AG09309 (cell line): ENCODE measurements at regions not wholly inside any gene's neighbourhood (a gene's known extent, or its start where the extent isn't known, plus 50 kb on each side); places are given as distances from the start of the nearest gene placed in this dataset.

ENCODE experiments used
- DNase-seq: peaks from one replicate; pipeline ENCODE4 v3.0.0-alpha.2; 2010; ENCODE audit warnings: low read depth
- H3K4me3 ChIP-seq: 2 replicates; pipeline ENCODE4 v1.5.1; 2011; ENCODE audit warnings: mild to moderate bottlenecking, low read depth, low read length, moderate library complexity; ENCODE audit not compliant: control insufficient read depth
- TF ChIP-seq, protein P1 (sequence below): IDR thresholded peaks from 2 replicates; pipeline ENCODE4 v1.5.1; 2011; ENCODE audit warnings: mild to moderate bottlenecking, low read depth, low read length, inconsistent platforms; ENCODE audit not compliant: insufficient read depth, control insufficient read depth; ENCODE audit errors: missing control alignments

DNA sequence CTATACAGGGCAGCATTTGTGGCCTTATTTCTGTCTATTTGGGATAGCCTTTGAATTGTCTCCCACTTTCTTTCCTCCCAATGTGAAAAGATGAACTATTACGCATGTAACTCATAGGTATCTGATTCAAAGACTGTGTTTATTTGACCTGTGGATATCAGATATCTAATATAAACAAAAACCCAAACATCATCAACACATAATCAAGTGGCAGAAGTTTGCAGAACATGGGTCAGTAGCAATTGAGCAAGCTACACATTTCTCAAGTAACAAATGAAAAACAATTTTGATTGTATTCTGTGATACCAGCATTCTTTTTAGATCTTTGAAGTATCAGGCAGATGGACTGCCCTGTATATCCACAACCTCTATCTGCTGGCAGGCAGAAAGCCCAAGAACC lies 490.5 kb upstream of the ADGRL2 start:
- TF ChIP-seq, protein P1, sequence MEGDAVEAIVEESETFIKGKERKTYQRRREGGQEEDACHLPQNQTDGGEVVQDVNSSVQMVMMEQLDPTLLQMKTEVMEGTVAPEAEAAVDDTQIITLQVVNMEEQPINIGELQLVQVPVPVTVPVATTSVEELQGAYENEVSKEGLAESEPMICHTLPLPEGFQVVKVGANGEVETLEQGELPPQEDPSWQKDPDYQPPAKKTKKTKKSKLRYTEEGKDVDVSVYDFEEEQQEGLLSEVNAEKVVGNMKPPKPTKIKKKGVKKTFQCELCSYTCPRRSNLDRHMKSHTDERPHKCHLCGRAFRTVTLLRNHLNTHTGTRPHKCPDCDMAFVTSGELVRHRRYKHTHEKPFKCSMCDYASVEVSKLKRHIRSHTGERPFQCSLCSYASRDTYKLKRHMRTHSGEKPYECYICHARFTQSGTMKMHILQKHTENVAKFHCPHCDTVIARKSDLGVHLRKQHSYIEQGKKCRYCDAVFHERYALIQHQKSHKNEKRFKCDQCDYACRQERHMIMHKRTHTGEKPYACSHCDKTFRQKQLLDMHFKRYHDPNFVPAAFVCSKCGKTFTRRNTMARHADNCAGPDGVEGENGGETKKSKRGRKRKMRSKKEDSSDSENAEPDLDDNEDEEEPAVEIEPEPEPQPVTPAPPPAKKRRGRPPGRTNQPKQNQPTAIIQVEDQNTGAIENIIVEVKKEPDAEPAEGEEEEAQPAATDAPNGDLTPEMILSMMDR, result no peak
- no peak overlapping the region for H3K4me3 ChIP-seq
- DNase-seq, result no peak

DNA sequence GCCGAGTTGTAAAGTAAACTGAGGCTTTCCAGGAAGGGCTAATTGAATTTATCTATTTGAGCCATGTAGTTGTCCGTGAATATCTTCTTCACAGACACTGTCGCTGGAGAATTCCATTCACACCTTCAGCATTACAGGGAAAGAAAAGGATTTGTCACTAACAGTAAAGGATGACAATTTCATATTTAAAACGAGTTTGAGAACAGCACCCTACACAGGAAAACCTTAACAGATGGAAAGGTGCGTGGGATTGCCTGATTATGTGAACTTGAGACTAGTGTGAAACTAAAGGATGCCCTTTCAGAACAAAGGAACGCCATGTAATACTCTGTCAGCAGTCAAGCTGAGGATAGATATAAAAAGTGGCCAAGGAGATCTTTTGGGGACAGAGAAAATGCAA lies 492.5 kb upstream of the ADGRL2 start:
- H3K4me3 ChIP-seq, result no peak overlapping the region
- TF ChIP-seq, protein P1, result no peak
- DNase-seq, result no peak

DNA sequence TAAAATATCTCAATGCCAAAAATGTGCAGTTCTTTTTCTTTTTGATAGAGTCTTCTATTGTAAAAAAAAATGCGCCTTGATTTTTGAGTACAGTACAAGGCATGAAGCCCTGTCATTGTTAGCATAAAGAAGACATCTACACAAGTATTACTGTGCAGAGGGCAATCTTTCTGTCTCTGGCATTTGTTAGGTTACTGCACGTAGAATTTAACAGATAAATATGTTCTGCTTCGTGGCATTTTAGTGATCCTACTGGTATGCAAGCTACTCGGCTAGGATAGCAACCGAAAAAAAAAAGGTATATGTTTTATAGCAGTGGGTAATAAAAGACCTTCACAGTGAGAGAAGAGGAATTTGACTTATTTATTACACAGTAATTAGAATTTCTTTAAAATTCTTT lies 492.9 kb upstream of the ADGRL2 start:
- no peak for DNase-seq
- no peak overlapping the region for H3K4me3 ChIP-seq
- TF ChIP-seq, protein P1, result no peak

DNA sequence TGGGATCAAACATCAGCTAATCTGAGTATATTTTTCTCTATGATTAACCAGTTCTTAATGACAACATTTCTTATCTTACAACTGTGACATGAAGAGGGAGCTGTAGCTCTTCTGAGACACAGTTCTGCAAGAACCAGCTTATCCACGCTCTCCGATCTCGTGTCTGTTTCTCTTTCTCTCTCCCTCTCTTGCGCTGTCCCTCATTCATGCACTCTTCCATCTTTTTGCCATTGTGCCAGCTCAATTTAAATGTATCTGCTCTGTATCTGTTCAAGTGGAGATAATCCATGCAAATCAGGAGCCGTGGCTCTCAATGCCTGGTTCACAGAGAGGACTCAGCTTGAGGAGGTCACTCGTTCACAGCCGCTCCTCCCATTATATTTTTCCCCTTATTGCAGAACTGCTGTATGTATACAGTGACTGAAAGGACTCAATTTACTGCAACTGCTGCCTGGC lies 494.7 kb upstream of the ADGRL2 start:
- peak overlapping the region; percentile 14 for H3K4me3 ChIP-seq
- no peak for DNase-seq
- TF ChIP-seq, protein P1, result no peak

DNA sequence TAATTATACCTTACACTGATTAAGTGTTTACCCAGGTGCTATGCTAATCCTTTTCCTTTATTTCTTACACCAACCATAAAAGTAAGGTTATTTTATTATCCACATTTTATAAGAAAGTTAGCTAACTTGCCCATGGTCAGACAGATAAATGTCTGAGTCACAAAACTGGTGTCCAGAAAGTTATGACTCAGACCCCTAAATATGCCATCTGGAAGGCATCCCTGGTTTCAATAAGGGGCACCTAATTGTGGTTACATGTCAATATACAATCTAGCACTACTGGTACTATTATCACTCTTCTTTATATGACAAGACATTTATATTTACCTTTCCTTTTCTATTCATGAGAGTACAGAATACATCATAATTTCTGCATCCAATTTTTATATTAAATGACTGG lies 496.5 kb upstream of the ADGRL2 start:
- TF ChIP-seq, protein P1, result no peak
- no peak overlapping the region for H3K4me3 ChIP-seq
- no peak for DNase-seq

DNA sequence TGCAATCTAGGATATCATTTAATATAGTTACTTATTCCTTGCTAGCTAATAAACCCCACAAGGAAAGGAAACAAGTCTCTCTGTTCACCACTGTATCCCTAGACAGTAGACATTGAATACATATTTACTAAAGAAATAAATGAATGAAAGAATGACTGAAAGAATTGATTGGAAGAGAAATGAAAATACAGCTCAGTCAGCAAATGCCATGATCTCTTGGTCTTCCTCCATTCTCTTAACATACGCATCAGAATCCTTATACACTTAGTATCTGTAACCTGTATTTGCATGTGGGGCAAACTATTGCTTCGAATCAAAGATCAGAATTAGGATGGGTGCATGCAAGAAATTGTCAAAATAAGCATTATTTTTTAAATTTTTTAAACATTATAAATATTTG lies 500.8 kb upstream of the ADGRL2 start:
- TF ChIP-seq, protein P1, result no peak
- no peak for DNase-seq
- no peak overlapping the region for H3K4me3 ChIP-seq

DNA sequence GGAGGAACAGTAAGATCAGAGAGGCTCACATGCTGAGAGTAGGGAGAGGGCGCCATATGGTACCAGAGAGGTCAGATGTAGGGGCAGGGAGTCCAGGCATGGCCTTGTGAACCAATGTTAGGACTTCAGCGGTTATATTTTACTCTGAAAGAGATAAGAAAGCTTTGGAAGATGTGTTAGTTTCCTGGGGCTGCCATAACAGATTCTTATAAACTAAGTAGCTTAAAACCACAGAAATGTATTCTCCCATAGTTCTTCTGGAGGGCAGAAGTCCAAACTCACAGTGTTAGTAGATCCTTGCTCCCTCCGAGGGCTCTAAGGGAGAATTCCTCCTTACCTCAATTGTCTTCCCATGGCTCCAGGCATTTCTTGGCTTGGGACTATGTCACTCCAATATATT lies 502.5 kb upstream of the ADGRL2 start:
- H3K4me3 ChIP-seq, result no peak overlapping the region
- TF ChIP-seq, protein P1, result no peak
- DNase-seq, result no peak
